ENCODE measurements at regions not wholly inside any gene's neighbourhood (a gene's known extent, or its start where the extent isn't known, plus 50 kb on each side); places are given as distances from the start of the nearest gene placed in this dataset.

DNA sequence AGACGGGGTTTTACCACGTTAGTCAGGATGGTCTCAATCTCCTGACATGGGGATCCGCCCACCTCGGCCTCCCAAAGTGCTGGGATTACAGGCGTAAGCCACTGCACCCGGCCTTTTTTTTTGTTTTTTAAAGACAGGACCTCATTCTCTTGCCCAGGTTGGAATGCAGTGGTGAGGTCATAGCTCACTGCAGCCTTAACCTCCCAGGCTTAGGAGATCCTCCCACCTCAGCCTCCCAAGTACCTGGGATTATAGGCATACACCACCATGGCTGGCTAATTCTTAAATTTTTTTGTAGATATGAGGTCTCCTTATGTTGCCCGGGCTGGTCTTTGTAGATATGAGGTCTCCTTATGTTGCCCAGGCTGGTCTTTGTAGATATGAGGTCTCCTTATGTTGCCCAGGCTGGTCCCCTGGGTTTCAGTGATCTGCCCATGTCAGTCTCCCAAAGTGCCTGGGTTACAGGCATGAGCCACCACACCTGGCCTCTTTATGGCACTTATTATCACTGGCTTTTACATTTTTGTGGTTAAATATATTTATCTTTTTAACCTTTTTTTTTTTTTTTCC is 82.3 kb upstream of the RNU6-1 start:
- no peak overlapping the region for H2AK5ac ChIP-seq (ENCODE audit: low read length)
- no peak overlapping the region for H4K8ac ChIP-seq (ENCODE audit: low read depth, low read length)
- H3K56ac ChIP-seq (ENCODE audit: low read length), result no peak overlapping the region
- H3K18ac ChIP-seq (ENCODE audit: low read length), result no peak overlapping the region
- no peak overlapping the region for H2BK120ac ChIP-seq (ENCODE audit: low read depth, low read length)
- H3K27ac ChIP-seq (ENCODE audit: low read depth, low read length), result no peak overlapping the region
- no peak overlapping the region for H2BK5ac ChIP-seq (ENCODE audit: low read length)
- H4K5ac ChIP-seq (ENCODE audit: low read length), result no peak overlapping the region
- no peaks in the 10 kb centered on the region for H3K79me1 ChIP-seq (ENCODE audit: low read length)
- no peak overlapping the region for H3K4me2 ChIP-seq (ENCODE audit: low read length)
- H2BK15ac ChIP-seq (replicated peaks; ENCODE audit: low read depth), result no peak overlapping the region
- H3K4ac ChIP-seq (ENCODE audit: low read depth, low read length), result no peak overlapping the region
- no peak overlapping the region for H3K23ac ChIP-seq (ENCODE audit: low read length)
- no peaks in the 10 kb centered on the region for H3K27me3 ChIP-seq (ENCODE audit: insufficient read depth, low read length, poor library complexity)
- DNase-seq, result no peak
- no peaks in the 10 kb centered on the region for H3K36me3 ChIP-seq (ENCODE audit: control insufficient read depth, insufficient read depth, low read length)
- peaks cover 2% of the 10 kb centered on the region for H3K4me1 ChIP-seq (ENCODE audit: control insufficient read depth, low read depth, low read length)
- WGBS (ENCODE audit: extremely low coverage, insufficient coverage, low lambda C conversion rate), result no CpG with 5 or more reads among the region's 7 CpGs
- H3K4me3 ChIP-seq (ENCODE audit: low read length), result no peak overlapping the region
- no peak overlapping the region for H3K9ac ChIP-seq (ENCODE audit: low read length)
- no peaks in the 10 kb centered on the region for H3K79me2 ChIP-seq (ENCODE audit: control insufficient read depth, insufficient read depth, low read length)

DNA sequence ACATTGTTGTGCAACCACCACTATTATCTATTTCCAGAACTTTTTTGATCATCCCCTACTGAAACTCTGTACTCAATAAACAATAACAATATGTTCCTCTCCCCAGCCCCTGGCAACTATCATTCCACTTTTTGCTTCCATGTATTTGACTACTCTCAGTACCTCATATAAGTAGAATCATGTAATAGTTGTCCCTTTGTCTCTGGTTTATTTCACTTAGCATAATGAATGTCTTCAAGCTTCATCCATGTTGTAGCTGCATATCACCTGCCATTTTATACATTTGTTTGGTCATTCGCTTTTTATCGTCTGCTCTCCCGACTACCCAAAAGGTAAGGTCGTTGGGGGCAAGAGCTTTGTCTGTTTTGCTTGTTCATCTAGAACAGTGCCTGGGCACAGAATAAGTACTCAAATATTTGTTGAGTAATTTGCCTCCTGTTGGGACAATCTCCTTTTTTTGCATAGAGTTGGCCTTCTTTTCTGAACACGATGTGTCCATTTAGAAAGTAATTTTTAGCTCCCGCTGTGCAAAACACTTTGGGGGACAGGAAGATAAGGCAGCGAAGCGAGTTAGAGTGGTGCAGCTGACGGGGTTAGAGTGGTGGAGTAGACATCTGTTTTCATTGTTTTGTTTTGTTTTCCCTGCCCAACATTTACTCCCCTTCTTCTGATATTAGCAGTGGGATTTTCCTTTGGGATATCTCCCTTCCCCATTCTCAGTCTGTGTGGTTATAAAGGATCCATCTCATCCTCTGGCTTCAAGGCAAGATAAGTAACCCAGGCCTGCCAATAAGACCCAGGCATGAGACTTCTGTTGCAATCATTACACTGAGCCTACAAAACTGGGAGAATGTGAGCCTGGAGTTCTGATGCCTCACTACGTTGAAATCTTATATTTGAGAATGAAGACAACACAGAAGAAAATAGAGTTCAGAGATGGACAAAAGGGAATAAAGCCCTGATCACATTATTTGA is 83.4 kb upstream of the RNU6-1 start:
- H3K4ac ChIP-seq (ENCODE audit: low read depth, low read length), result no peak overlapping the region
- DNase-seq, result no peak
- H3K79me2 ChIP-seq (ENCODE audit: control insufficient read depth, insufficient read depth, low read length), result no peaks in the 10 kb centered on the region
- no peaks in the 10 kb centered on the region for H3K4me1 ChIP-seq (ENCODE audit: control insufficient read depth, low read depth, low read length)
- H3K27ac ChIP-seq (ENCODE audit: low read depth, low read length), result no peak overlapping the region
- no peak overlapping the region for H2BK120ac ChIP-seq (ENCODE audit: low read depth, low read length)
- H3K9ac ChIP-seq (ENCODE audit: low read length), result no peak overlapping the region
- no peak overlapping the region for H3K4me3 ChIP-seq (ENCODE audit: low read length)
- no CpG with 5 or more reads among the region's 10 CpGs for WGBS (ENCODE audit: extremely low coverage, insufficient coverage, low lambda C conversion rate)
- no peaks in the 10 kb centered on the region for H3K36me3 ChIP-seq (ENCODE audit: control insufficient read depth, insufficient read depth, low read length)
- H2BK15ac ChIP-seq (replicated peaks; ENCODE audit: low read depth), result no peak overlapping the region
- H4K8ac ChIP-seq (ENCODE audit: low read depth, low read length), result no peak overlapping the region
- no peaks in the 10 kb centered on the region for H3K27me3 ChIP-seq (ENCODE audit: insufficient read depth, low read length, poor library complexity)
- H3K18ac ChIP-seq (ENCODE audit: low read length), result no peak overlapping the region
- H4K5ac ChIP-seq (ENCODE audit: low read length), result no peak overlapping the region
- H3K56ac ChIP-seq (ENCODE audit: low read length), result no peak overlapping the region
- no peak overlapping the region for H2AK5ac ChIP-seq (ENCODE audit: low read length)
- H2BK5ac ChIP-seq (ENCODE audit: low read length), result no peak overlapping the region
- no peak overlapping the region for H3K23ac ChIP-seq (ENCODE audit: low read length)
- no peak overlapping the region for H3K4me2 ChIP-seq (ENCODE audit: low read length)
- no peaks in the 10 kb centered on the region for H3K79me1 ChIP-seq (ENCODE audit: low read length)

DNA sequence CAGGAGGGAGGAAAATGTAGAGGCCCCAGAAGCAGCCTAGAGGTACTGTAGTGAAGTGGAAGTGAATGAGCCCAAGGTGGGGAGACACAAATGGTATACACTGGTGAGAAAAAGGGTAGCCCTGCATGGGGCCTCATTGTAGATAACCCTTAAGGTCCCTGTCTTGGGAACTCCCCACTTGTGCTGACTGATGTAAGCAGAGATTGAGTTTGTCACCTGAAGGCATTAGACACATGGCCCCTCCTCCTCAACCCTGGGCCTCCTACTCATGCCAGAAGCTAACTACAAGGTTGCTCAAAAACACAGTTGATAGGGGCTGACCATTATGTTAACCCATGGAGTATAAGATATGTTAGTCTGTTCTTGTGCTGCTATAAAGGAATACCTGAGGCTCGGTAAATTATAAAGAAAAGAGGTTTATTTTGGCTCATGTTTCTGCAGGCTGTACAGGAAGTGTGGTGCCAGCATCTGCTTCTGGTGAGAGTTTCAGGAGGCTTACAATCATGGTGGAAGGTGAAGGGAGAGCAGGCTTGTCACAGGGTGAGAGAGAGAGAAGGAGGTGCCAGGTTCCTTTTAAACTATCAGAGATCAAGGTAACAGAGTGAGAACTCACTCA is 84.6 kb upstream of the RNU6-1 start:
- Histone ChIP-seq H3K79me1 (ENCODE audit: low read length) (no peaks in the 10 kb centered on the region), H2BK120ac (ENCODE audit: low read depth, low read length) (no peak overlapping the region), H3K27ac (ENCODE audit: low read depth, low read length) (no peak overlapping the region), H3K36me3 (ENCODE audit: control insufficient read depth, insufficient read depth, low read length) (no peaks in the 10 kb centered on the region), H3K79me2 (ENCODE audit: control insufficient read depth, insufficient read depth, low read length) (no peaks in the 10 kb centered on the region), H3K4me3 (ENCODE audit: low read length) (no peak overlapping the region), H3K27me3 (ENCODE audit: insufficient read depth, low read length, poor library complexity) (no peaks in the 10 kb centered on the region), H4K5ac (ENCODE audit: low read length) (no peak overlapping the region), H2BK5ac (ENCODE audit: low read length) (no peak overlapping the region), H2AK5ac (ENCODE audit: low read length) (no peak overlapping the region), H3K4me2 (ENCODE audit: low read length) (no peak overlapping the region), H3K18ac (ENCODE audit: low read length) (no peak overlapping the region), H3K9ac (ENCODE audit: low read length) (no peak overlapping the region), H4K8ac (ENCODE audit: low read depth, low read length) (no peak overlapping the region), H3K56ac (ENCODE audit: low read length) (no peak overlapping the region), H3K23ac (ENCODE audit: low read length) (no peak overlapping the region), H2BK15ac (replicated peaks; ENCODE audit: low read depth) (no peak overlapping the region), H3K4me1 (ENCODE audit: control insufficient read depth, low read depth, low read length) (no peaks in the 10 kb centered on the region), H3K4ac (ENCODE audit: low read depth, low read length) (no peak overlapping the region)
- WGBS (ENCODE audit: extremely low coverage, insufficient coverage, low lambda C conversion rate), result no CpG with 5 or more reads among the region's 1 CpG
- DNase-seq, result no peak

DNA sequence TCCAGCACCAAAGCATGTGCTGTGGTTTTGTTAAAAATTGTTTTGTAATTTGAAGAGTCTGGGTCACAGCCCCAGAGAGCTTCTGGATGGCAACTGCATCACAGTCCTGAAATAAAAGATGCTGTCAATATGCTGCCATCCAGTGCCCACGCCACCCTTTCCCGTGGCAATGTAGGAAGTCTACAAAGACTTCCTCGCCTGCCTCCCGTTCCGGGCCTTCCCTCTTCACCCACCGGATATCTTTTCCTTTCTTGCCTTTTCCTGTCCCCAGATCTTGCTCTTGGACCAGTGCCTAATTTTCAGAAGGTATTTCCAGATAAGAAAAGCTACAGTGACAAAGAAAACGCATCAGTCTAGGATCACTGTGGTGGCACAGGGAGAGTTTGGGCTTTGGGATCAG is 85.3 kb upstream of the RNU6-1 start:
- no peak overlapping the region for H2BK15ac ChIP-seq (replicated peaks; ENCODE audit: low read depth)
- H3K4me3 ChIP-seq (ENCODE audit: low read length), result no peak overlapping the region
- no peaks in the 10 kb centered on the region for H3K4me1 ChIP-seq (ENCODE audit: control insufficient read depth, low read depth, low read length)
- H3K79me2 ChIP-seq (ENCODE audit: control insufficient read depth, insufficient read depth, low read length), result no peaks in the 10 kb centered on the region
- H2AK5ac ChIP-seq (ENCODE audit: low read length), result no peak overlapping the region
- H2BK5ac ChIP-seq (ENCODE audit: low read length), result no peak overlapping the region
- H3K56ac ChIP-seq (ENCODE audit: low read length), result no peak overlapping the region
- no peak overlapping the region for H3K23ac ChIP-seq (ENCODE audit: low read length)
- WGBS (ENCODE audit: extremely low coverage, insufficient coverage, low lambda C conversion rate), result no CpG with 5 or more reads among the region's 7 CpGs
- H3K79me1 ChIP-seq (ENCODE audit: low read length), result no peaks in the 10 kb centered on the region
- no peak overlapping the region for H3K18ac ChIP-seq (ENCODE audit: low read length)
- H3K9ac ChIP-seq (ENCODE audit: low read length), result no peak overlapping the region
- H3K4me2 ChIP-seq (ENCODE audit: low read length), result no peak overlapping the region
- H3K27me3 ChIP-seq (ENCODE audit: insufficient read depth, low read length, poor library complexity), result no peaks in the 10 kb centered on the region
- no peak overlapping the region for H3K27ac ChIP-seq (ENCODE audit: low read depth, low read length)
- H4K8ac ChIP-seq (ENCODE audit: low read depth, low read length), result no peak overlapping the region
- no peak for DNase-seq
- no peak overlapping the region for H4K5ac ChIP-seq (ENCODE audit: low read length)
- H2BK120ac ChIP-seq (ENCODE audit: low read depth, low read length), result no peak overlapping the region
- H3K4ac ChIP-seq (ENCODE audit: low read depth, low read length), result no peak overlapping the region
- no peaks in the 10 kb centered on the region for H3K36me3 ChIP-seq (ENCODE audit: control insufficient read depth, insufficient read depth, low read length)

DNA sequence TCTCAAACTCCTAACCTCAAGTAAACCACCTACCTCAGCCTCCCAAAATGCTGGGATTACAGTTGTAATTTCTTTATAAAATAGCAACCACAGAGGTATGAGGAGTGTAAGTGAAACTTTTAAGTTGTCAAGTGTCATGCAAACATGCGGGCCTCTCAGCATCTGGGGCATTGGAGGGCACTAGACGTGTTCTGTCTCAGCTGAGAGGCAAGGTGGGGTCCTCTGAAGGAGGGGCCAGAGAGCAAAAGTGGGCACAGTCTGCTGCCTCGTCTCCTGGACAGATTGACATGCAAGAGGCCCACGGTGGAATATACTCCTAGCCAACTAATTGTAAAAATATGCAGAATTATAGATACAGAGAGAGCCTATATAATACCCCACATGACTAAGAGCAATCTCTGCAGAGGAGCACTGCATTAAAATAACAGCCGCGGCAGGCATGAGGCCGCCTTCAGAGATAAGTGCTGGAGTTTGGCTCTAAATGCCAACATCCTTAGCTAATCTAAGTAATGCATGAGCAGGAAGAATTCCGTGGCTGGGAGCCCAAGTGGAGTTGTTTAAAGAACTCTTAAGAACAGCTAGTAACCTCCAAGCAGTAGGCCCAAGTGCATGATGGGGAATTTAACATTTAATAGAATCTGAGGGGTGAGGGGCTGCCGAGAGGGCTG is 87.8 kb upstream of the RNU6-1 start:
- WGBS (ENCODE audit: extremely low coverage, insufficient coverage, low lambda C conversion rate), result no CpG with 5 or more reads among the region's 9 CpGs

More for the DNA sequence above, 87.8 kb upstream of the RNU6-1 start:
- H3K79me2 ChIP-seq (ENCODE audit: control insufficient read depth, insufficient read depth, low read length), result no peaks in the 10 kb centered on the region
- no peak overlapping the region for H3K27ac ChIP-seq (ENCODE audit: low read depth, low read length)
- H3K56ac ChIP-seq (ENCODE audit: low read length), result no peak overlapping the region
- H2BK5ac ChIP-seq (ENCODE audit: low read length), result no peak overlapping the region
- no peak overlapping the region for H3K18ac ChIP-seq (ENCODE audit: low read length)
- H3K4ac ChIP-seq (ENCODE audit: low read depth, low read length), result no peak overlapping the region
- H2BK15ac ChIP-seq (replicated peaks; ENCODE audit: low read depth), result no peak overlapping the region
- H4K5ac ChIP-seq (ENCODE audit: low read length), result no peak overlapping the region
- H3K36me3 ChIP-seq (ENCODE audit: control insufficient read depth, insufficient read depth, low read length), result no peaks in the 10 kb centered on the region
- H3K4me2 ChIP-seq (ENCODE audit: low read length), result no peak overlapping the region
- DNase-seq, result peak; percentile 78
- no peak overlapping the region for H2BK120ac ChIP-seq (ENCODE audit: low read depth, low read length)
- H3K4me1 ChIP-seq (ENCODE audit: control insufficient read depth, low read depth, low read length), result no peaks in the 10 kb centered on the region
- H3K23ac ChIP-seq (ENCODE audit: low read length), result no peak overlapping the region
- no peak overlapping the region for H3K9ac ChIP-seq (ENCODE audit: low read length)
- H3K4me3 ChIP-seq (ENCODE audit: low read length), result no peak overlapping the region
- no peak overlapping the region for H2AK5ac ChIP-seq (ENCODE audit: low read length)
- no peaks in the 10 kb centered on the region for H3K79me1 ChIP-seq (ENCODE audit: low read length)
- no peaks in the 10 kb centered on the region for H3K27me3 ChIP-seq (ENCODE audit: insufficient read depth, low read length, poor library complexity)
- H4K8ac ChIP-seq (ENCODE audit: low read depth, low read length), result no peak overlapping the region

Data from mesendoderm (in vitro differentiated cells).